ENCODE measurements at regions not wholly inside any gene's neighbourhood (a gene's known extent, or its start where the extent isn't known, plus 50 kb on each side); places are given as distances from the start of the nearest gene placed in this dataset.
A peak's percentile ranks its signal among the peaks of the same experiment; 100 is the strongest.

- Histone ChIP-seq H3K4me1 (ENCODE audit: control insufficient read depth, insufficient read depth, low read length) (no peaks in the 10 kb centered on the region), H3K9me3 (ENCODE audit: control insufficient read depth, low read length) (no peaks in the 10 kb centered on the region), H3K4me3 (ENCODE audit: low read length) (no peak overlapping the region), H3K27me3 (replicated peaks; ENCODE audit: control insufficient read depth, insufficient read depth, low read length) (no peaks in the 10 kb centered on the region), H3K9ac (ENCODE audit: low read length) (no peak overlapping the region), H3K36me3 (ENCODE audit: control insufficient read depth, insufficient read depth, low read length, severe bottlenecking) (no peaks in the 10 kb centered on the region)
- no peak for DNase-seq (ENCODE audit: low read depth)
Measured at GRCh38 chr4:13851085-13851940, 223.8 kb upstream of the BOD1L1 start.

GRCh38 chr4:13852411-13852810 lies 224.9 kb upstream of the BOD1L1 start:
- no peaks in the 10 kb centered on the region for H3K9me3 ChIP-seq (ENCODE audit: control insufficient read depth, low read length)
- no peak overlapping the region for H3K4me3 ChIP-seq (ENCODE audit: low read length)
- H3K27me3 ChIP-seq (replicated peaks; ENCODE audit: control insufficient read depth, insufficient read depth, low read length): no peaks in the 10 kb centered on the region
- H3K36me3 ChIP-seq (ENCODE audit: control insufficient read depth, insufficient read depth, low read length, severe bottlenecking): no peaks in the 10 kb centered on the region
- H3K9ac ChIP-seq (ENCODE audit: low read length): no peak overlapping the region
- no peak for DNase-seq (ENCODE audit: low read depth)
- no peaks in the 10 kb centered on the region for H3K4me1 ChIP-seq (ENCODE audit: control insufficient read depth, insufficient read depth, low read length)

- H3K4me1 ChIP-seq (ENCODE audit: control insufficient read depth, insufficient read depth, low read length): no peaks in the 10 kb centered on the region
- no peaks in the 10 kb centered on the region for H3K9me3 ChIP-seq (ENCODE audit: control insufficient read depth, low read length)
- no peak for DNase-seq (ENCODE audit: low read depth)
Measured at GRCh38 chr4:13856387-13856786, 228.9 kb upstream of the BOD1L1 start.

GRCh38 chr4:13857397-13857796 lies 229.9 kb upstream of the BOD1L1 start:
- Histone ChIP-seq H3K27me3 (replicated peaks; ENCODE audit: control insufficient read depth, insufficient read depth, low read length) (no peaks in the 10 kb centered on the region), H3K4me3 (ENCODE audit: low read length) (no peak overlapping the region), H3K4me1 (ENCODE audit: control insufficient read depth, insufficient read depth, low read length) (no peaks in the 10 kb centered on the region), H3K36me3 (ENCODE audit: control insufficient read depth, insufficient read depth, low read length, severe bottlenecking) (no peaks in the 10 kb centered on the region), H3K9me3 (ENCODE audit: control insufficient read depth, low read length) (peaks cover 8% of the 10 kb centered on the region), H3K9ac (ENCODE audit: low read length) (no peak overlapping the region)
- no peak for DNase-seq (ENCODE audit: low read depth)

More at GRCh38 chr4:13856387-13856786, 228.9 kb upstream of the BOD1L1 start:
- Histone ChIP-seq H3K9ac (ENCODE audit: low read length) (no peak overlapping the region), H3K36me3 (ENCODE audit: control insufficient read depth, insufficient read depth, low read length, severe bottlenecking) (no peaks in the 10 kb centered on the region), H3K27me3 (replicated peaks; ENCODE audit: control insufficient read depth, insufficient read depth, low read length) (no peaks in the 10 kb centered on the region), H3K4me3 (ENCODE audit: low read length) (no peak overlapping the region)

- H3K36me3 ChIP-seq (ENCODE audit: control insufficient read depth, insufficient read depth, low read length, severe bottlenecking): no peaks in the 10 kb centered on the region
- H3K9me3 ChIP-seq (ENCODE audit: control insufficient read depth, low read length): peaks cover 12% of the 10 kb centered on the region
- no peaks in the 10 kb centered on the region for H3K4me1 ChIP-seq (ENCODE audit: control insufficient read depth, insufficient read depth, low read length)
- DNase-seq (ENCODE audit: low read depth): no peak
- no peak overlapping the region for H3K9ac ChIP-seq (ENCODE audit: low read length)
- no peaks in the 10 kb centered on the region for H3K27me3 ChIP-seq (replicated peaks; ENCODE audit: control insufficient read depth, insufficient read depth, low read length)
- no peak overlapping the region for H3K4me3 ChIP-seq (ENCODE audit: low read length)
Measured at GRCh38 chr4:13857800-13858199, 230.3 kb upstream of the BOD1L1 start.

GRCh38 chr4:13859423-13859822 lies 231.9 kb upstream of the BOD1L1 start:
- Histone ChIP-seq H3K9me3 (ENCODE audit: control insufficient read depth, low read length) (peaks cover 27% of the 10 kb centered on the region), H3K9ac (ENCODE audit: low read length) (no peak overlapping the region), H3K4me1 (ENCODE audit: control insufficient read depth, insufficient read depth, low read length) (no peaks in the 10 kb centered on the region), H3K27me3 (replicated peaks; ENCODE audit: control insufficient read depth, insufficient read depth, low read length) (no peaks in the 10 kb centered on the region), H3K36me3 (ENCODE audit: control insufficient read depth, insufficient read depth, low read length, severe bottlenecking) (no peaks in the 10 kb centered on the region), H3K4me3 (ENCODE audit: low read length) (no peak overlapping the region)
- no peak for DNase-seq (ENCODE audit: low read depth)

- Histone ChIP-seq H3K36me3 (ENCODE audit: control insufficient read depth, insufficient read depth, low read length, severe bottlenecking) (no peaks in the 10 kb centered on the region), H3K27me3 (replicated peaks; ENCODE audit: control insufficient read depth, insufficient read depth, low read length) (no peaks in the 10 kb centered on the region), H3K9me3 (ENCODE audit: control insufficient read depth, low read length) (peaks cover 29% of the 10 kb centered on the region), H3K9ac (ENCODE audit: low read length) (no peak overlapping the region), H3K4me3 (ENCODE audit: low read length) (no peak overlapping the region), H3K4me1 (ENCODE audit: control insufficient read depth, insufficient read depth, low read length) (no peaks in the 10 kb centered on the region)
- DNase-seq (ENCODE audit: low read depth): peak; percentile 2
Measured at GRCh38 chr4:13860126-13860525, 232.6 kb upstream of the BOD1L1 start.

- H3K4me3 ChIP-seq (ENCODE audit: low read length): no peak overlapping the region
- H3K9me3 ChIP-seq (ENCODE audit: control insufficient read depth, low read length): peaks cover 29% of the 10 kb centered on the region
- peak; percentile 47 for DNase-seq (ENCODE audit: low read depth)
- H3K4me1 ChIP-seq (ENCODE audit: control insufficient read depth, insufficient read depth, low read length): peaks cover 11% of the 10 kb centered on the region
- H3K9ac ChIP-seq (ENCODE audit: low read length): no peak overlapping the region
- H3K36me3 ChIP-seq (ENCODE audit: control insufficient read depth, insufficient read depth, low read length, severe bottlenecking): no peaks in the 10 kb centered on the region
- no peaks in the 10 kb centered on the region for H3K27me3 ChIP-seq (replicated peaks; ENCODE audit: control insufficient read depth, insufficient read depth, low read length)
Measured at GRCh38 chr4:13865871-13866669, 238.5 kb upstream of the BOD1L1 start.

GRCh38 chr4:13866881-13867280 lies 239.4 kb upstream of the BOD1L1 start:
- DNase-seq (ENCODE audit: low read depth): no peak
- H3K36me3 ChIP-seq (ENCODE audit: control insufficient read depth, insufficient read depth, low read length, severe bottlenecking): no peaks in the 10 kb centered on the region
- H3K4me3 ChIP-seq (ENCODE audit: low read length): no peak overlapping the region
- peaks cover 27% of the 10 kb centered on the region for H3K9me3 ChIP-seq (ENCODE audit: control insufficient read depth, low read length)
- H3K4me1 ChIP-seq (ENCODE audit: control insufficient read depth, insufficient read depth, low read length): peaks cover 11% of the 10 kb centered on the region
- no peaks in the 10 kb centered on the region for H3K27me3 ChIP-seq (replicated peaks; ENCODE audit: control insufficient read depth, insufficient read depth, low read length)
- H3K9ac ChIP-seq (ENCODE audit: low read length): no peak overlapping the region

GRCh38 chr4:13872155-13872554 lies 244.6 kb upstream of the BOD1L1 start:
- Histone ChIP-seq H3K9me3 (ENCODE audit: control insufficient read depth, low read length) (no peaks in the 10 kb centered on the region), H3K9ac (ENCODE audit: low read length) (no peak overlapping the region)
- DNase-seq (ENCODE audit: low read depth): no peak

GRCh38 chr4:13872955-13873354 lies 245.4 kb upstream of the BOD1L1 start:
- H3K36me3 ChIP-seq (ENCODE audit: control insufficient read depth, insufficient read depth, low read length, severe bottlenecking): no peaks in the 10 kb centered on the region
- no peaks in the 10 kb centered on the region for H3K27me3 ChIP-seq (replicated peaks; ENCODE audit: control insufficient read depth, insufficient read depth, low read length)
- no peak for DNase-seq (ENCODE audit: low read depth)
- H3K4me1 ChIP-seq (ENCODE audit: control insufficient read depth, insufficient read depth, low read length): peaks cover 9% of the 10 kb centered on the region
- H3K9ac ChIP-seq (ENCODE audit: low read length): no peak overlapping the region
- no peaks in the 10 kb centered on the region for H3K9me3 ChIP-seq (ENCODE audit: control insufficient read depth, low read length)
- no peak overlapping the region for H3K4me3 ChIP-seq (ENCODE audit: low read length)

More at GRCh38 chr4:13872155-13872554, 244.6 kb upstream of the BOD1L1 start:
- peaks cover 11% of the 10 kb centered on the region for H3K4me1 ChIP-seq (ENCODE audit: control insufficient read depth, insufficient read depth, low read length)
- no peak overlapping the region for H3K4me3 ChIP-seq (ENCODE audit: low read length)
- H3K27me3 ChIP-seq (replicated peaks; ENCODE audit: control insufficient read depth, insufficient read depth, low read length): no peaks in the 10 kb centered on the region
- no peaks in the 10 kb centered on the region for H3K36me3 ChIP-seq (ENCODE audit: control insufficient read depth, insufficient read depth, low read length, severe bottlenecking)
